HG02759 (cell line): ENCODE measurements at regions not wholly inside any gene's neighbourhood (a gene's known extent, or its start where the extent isn't known, plus 50 kb on each side); places are given as distances from the start of the nearest gene placed in this dataset.
"Not testable (repeated sequence)": the region's sequence is repeated elsewhere in the genome, so short reads cannot be mapped to it uniquely, and the experiment has no call there.

Source experiments
- ATAC-seq: cut with Tn5 transposase; IDR thresholded peaks from one replicate; pipeline ENCODE4 v1.9.1; 2021; ENCODE audit warnings: mild to moderate bottlenecking, moderate library complexity; ENCODE audit not compliant: unreplicated experiment

GRCh38 chr14:44388306-44388705 lies 118.8 kb downstream of the FSCB start:
- no peak for ATAC-seq

- no peak for ATAC-seq
These were observed 121.2 kb downstream of the FSCB start for GRCh38 chr14:44385906-44386305.

- ATAC-seq, result not testable (repeated sequence)
These were observed 121.8 kb downstream of the FSCB start for GRCh38 chr14:44385296-44385695.

GRCh38 chr14:44384601-44385293 lies 122.3 kb downstream of the FSCB start:
- not testable (repeated sequence) for ATAC-seq

- ATAC-seq, result no peak
These were observed 123.0 kb downstream of the FSCB start for GRCh38 chr14:44384093-44384492.

GRCh38 chr14:44383636-44384035 lies 123.4 kb downstream of the FSCB start:
- ATAC-seq, result no peak

- no peak for ATAC-seq
These were observed 127.6 kb downstream of the FSCB start for GRCh38 chr14:44379292-44379977.

- no peak for ATAC-seq
These were observed 132.2 kb downstream of the FSCB start for GRCh38 chr14:44374906-44375305.

- ATAC-seq, result no peak
These were observed 134.1 kb downstream of the FSCB start for GRCh38 chr14:44372807-44373489.

GRCh38 chr14:44372231-44372630 lies 134.9 kb downstream of the FSCB start:
- ATAC-seq, result no peak

- ATAC-seq, result no peak
These were observed 136.4 kb downstream of the FSCB start for GRCh38 chr14:44370727-44371126.

- no peak for ATAC-seq
These were observed 137.5 kb downstream of the FSCB start for GRCh38 chr14:44369401-44370123.

GRCh38 chr14:44361083-44361482 lies 146.0 kb downstream of the FSCB start:
- no peak for ATAC-seq

- ATAC-seq, result no peak
These were observed 153.3 kb downstream of the FSCB start for GRCh38 chr14:44353805-44354204.

GRCh38 chr14:44352201-44352600 lies 154.9 kb downstream of the FSCB start:
- ATAC-seq, result no peak

- ATAC-seq, result no peak
These were observed 159.8 kb downstream of the FSCB start for GRCh38 chr14:44347316-44347715.

GRCh38 chr14:44341116-44341515 lies 166.0 kb downstream of the FSCB start:
- ATAC-seq, result no peak

- ATAC-seq, result no peak
These were observed 167.2 kb downstream of the FSCB start for GRCh38 chr14:44339862-44340261.

GRCh38 chr14:44339231-44339630 lies 167.9 kb downstream of the FSCB start:
- ATAC-seq, result no peak

- ATAC-seq, result no peak
These were observed 189.7 kb downstream of the FSCB start for GRCh38 chr14:44317441-44317746.

GRCh38 chr14:44316647-44317440 lies 190.2 kb downstream of the FSCB start:
- ATAC-seq, result peak; percentile 98
